ENCODE measurements at regions not wholly inside any gene's neighbourhood (a gene's known extent, or its start where the extent isn't known, plus 50 kb on each side); places are given as distances from the start of the nearest gene placed in this dataset.

DNA sequence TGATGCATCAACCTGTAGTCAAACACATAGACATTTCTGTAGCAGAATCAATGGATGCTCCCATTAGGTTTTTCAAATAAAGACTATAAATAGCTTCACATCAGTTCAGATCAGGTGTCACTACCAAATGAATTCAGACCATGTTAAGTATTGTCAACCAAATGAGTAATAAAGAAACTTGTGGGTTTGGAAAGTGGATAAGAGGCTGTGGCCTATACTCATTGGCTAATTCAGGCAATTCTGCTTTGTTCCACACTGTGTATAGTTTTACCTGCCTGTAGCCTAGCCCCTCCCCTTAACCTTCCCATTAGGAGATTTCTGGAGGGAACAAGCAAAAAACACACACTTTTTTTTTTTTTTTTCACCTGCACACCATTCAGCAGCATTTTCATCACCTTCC, 321.2 kb downstream of the HLX start:
- Histone ChIP-seq H3K4me3 (ENCODE audit: control insufficient read depth in 2 of 3, extremely low read depth in 1 of 3, insufficient read depth in 2 of 3, low read depth in 1 of 3, low read length in 3 of 3) (no peak overlapping the region), H3K9ac (ENCODE audit: control insufficient read depth, extremely low read depth, insufficient read depth, low read length) (no peak overlapping the region), H3K36me3 (ENCODE audit: control insufficient read depth in 2 of 2, extremely low read depth in 1 of 2, insufficient read depth in 2 of 2, low read length in 2 of 2) (no peaks in the 10 kb centered on the region), H3K9me1 (ENCODE audit: control insufficient read depth, extremely low read depth, insufficient read depth, low read length) (no peaks in the 10 kb centered on the region), H3K4me1 (ENCODE audit: control insufficient read depth, extremely low read depth, insufficient read depth, low read length) (no peaks in the 10 kb centered on the region), H2AFZ (ENCODE audit: control insufficient read depth, low read length) (no peak overlapping the region), H3K9me3 (ENCODE audit: control insufficient read depth, low read depth, low read length) (no peaks in the 10 kb centered on the region), H3K4me2 (ENCODE audit: control insufficient read depth, extremely low read depth, insufficient read depth, low read depth, low read length) (no peak overlapping the region), H4K20me1 (ENCODE audit: control insufficient read depth, extremely low read depth, insufficient read depth, low read length) (no peaks in the 10 kb centered on the region), H3K27ac (ENCODE audit: control insufficient read depth, insufficient read depth, low read length) (no peak overlapping the region), H3K79me2 (ENCODE audit: control insufficient read depth, insufficient read depth, low read length) (no peaks in the 10 kb centered on the region), H3K27me3 (ENCODE audit: control insufficient read depth, extremely low read depth, insufficient read depth, low read length) (no peaks in the 10 kb centered on the region)
- no peak for DNase-seq (ENCODE audit: low read depth, low spot score)
- dilution Hi-C loops (cut with MboI; ENCODE audit: extremely low pct_ligation_motif_present, low sequenced_read_pairs) = no loop called here
- FAIRE-seq = no peak
- no peak for TF ChIP-seq EZH2 (IDR thresholded peaks at IDR 0.05; ENCODE audit: low read length)
- TF ChIP-seq, protein P1, sequence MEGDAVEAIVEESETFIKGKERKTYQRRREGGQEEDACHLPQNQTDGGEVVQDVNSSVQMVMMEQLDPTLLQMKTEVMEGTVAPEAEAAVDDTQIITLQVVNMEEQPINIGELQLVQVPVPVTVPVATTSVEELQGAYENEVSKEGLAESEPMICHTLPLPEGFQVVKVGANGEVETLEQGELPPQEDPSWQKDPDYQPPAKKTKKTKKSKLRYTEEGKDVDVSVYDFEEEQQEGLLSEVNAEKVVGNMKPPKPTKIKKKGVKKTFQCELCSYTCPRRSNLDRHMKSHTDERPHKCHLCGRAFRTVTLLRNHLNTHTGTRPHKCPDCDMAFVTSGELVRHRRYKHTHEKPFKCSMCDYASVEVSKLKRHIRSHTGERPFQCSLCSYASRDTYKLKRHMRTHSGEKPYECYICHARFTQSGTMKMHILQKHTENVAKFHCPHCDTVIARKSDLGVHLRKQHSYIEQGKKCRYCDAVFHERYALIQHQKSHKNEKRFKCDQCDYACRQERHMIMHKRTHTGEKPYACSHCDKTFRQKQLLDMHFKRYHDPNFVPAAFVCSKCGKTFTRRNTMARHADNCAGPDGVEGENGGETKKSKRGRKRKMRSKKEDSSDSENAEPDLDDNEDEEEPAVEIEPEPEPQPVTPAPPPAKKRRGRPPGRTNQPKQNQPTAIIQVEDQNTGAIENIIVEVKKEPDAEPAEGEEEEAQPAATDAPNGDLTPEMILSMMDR (optimal IDR thresholded peaks at IDR 0.05 in 1 of 3, IDR thresholded peaks at IDR 0.05 in 1 of 3, conservative IDR thresholded peaks at IDR 0.05 in 1 of 3; ENCODE audit: extremely low read depth in 1 of 3, insufficient read depth in 2 of 3, low read length in 3 of 3) = no peak

DNA sequence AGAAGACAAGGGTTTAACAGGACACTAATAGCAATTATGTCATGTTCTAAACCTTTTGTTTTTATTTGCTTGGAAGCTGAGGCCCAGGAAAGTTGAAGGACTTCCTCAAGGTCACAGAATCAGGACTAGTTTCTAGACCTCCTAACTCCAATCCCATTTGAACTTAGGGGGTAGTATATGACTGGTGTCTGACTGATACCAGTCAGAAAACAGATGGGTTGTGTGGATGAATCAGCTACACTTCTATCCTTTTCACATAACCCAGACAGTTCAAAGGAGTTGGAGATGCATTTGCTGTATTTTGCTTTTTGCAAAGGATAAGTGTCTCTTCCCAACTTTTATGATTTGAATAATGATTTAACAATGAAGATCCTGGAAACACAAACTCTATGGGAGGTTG, 322.5 kb downstream of the HLX start:
- dilution Hi-C loops (cut with MboI; ENCODE audit: extremely low pct_ligation_motif_present, low sequenced_read_pairs) = no loop called here
- TF ChIP-seq, protein P1 (optimal IDR thresholded peaks at IDR 0.05 in 1 of 3, IDR thresholded peaks at IDR 0.05 in 1 of 3, conservative IDR thresholded peaks at IDR 0.05 in 1 of 3; ENCODE audit: extremely low read depth in 1 of 3, insufficient read depth in 2 of 3, low read length in 3 of 3) = no peak
- TF ChIP-seq EZH2 (IDR thresholded peaks at IDR 0.05; ENCODE audit: low read length) = no peak

More for the DNA sequence above, 322.5 kb downstream of the HLX start:
- no peaks in the 10 kb centered on the region for H3K9me1 ChIP-seq (ENCODE audit: control insufficient read depth, extremely low read depth, insufficient read depth, low read length)
- H2AFZ ChIP-seq (ENCODE audit: control insufficient read depth, low read length) = no peak overlapping the region
- no peak overlapping the region for H3K4me3 ChIP-seq (ENCODE audit: control insufficient read depth in 2 of 3, extremely low read depth in 1 of 3, insufficient read depth in 2 of 3, low read depth in 1 of 3, low read length in 3 of 3)
- no peaks in the 10 kb centered on the region for H3K36me3 ChIP-seq (ENCODE audit: control insufficient read depth in 2 of 2, extremely low read depth in 1 of 2, insufficient read depth in 2 of 2, low read length in 2 of 2)
- no peak overlapping the region for H3K27ac ChIP-seq (ENCODE audit: control insufficient read depth, insufficient read depth, low read length)
- no peaks in the 10 kb centered on the region for H3K4me1 ChIP-seq (ENCODE audit: control insufficient read depth, extremely low read depth, insufficient read depth, low read length)
- DNase-seq (ENCODE audit: low read depth, low spot score) (no peak), FAIRE-seq (no peak)
- no peaks in the 10 kb centered on the region for H3K9me3 ChIP-seq (ENCODE audit: control insufficient read depth, low read depth, low read length)
- no peak overlapping the region for H3K4me2 ChIP-seq (ENCODE audit: control insufficient read depth, extremely low read depth, insufficient read depth, low read depth, low read length)
- no peak overlapping the region for H3K9ac ChIP-seq (ENCODE audit: control insufficient read depth, extremely low read depth, insufficient read depth, low read length)
- no peaks in the 10 kb centered on the region for H3K27me3 ChIP-seq (ENCODE audit: control insufficient read depth, extremely low read depth, insufficient read depth, low read length)
- H4K20me1 ChIP-seq (ENCODE audit: control insufficient read depth, extremely low read depth, insufficient read depth, low read length) = no peaks in the 10 kb centered on the region
- H3K79me2 ChIP-seq (ENCODE audit: control insufficient read depth, insufficient read depth, low read length) = no peaks in the 10 kb centered on the region
